Activated T-helper 1 cell treated with anti-CD3 and anti-CD28 coated beads, Interleukin-12 subunit alpha, Interleukin-12 subunit beta, Interleukin-2, Interleukin-4 antibody, amounts not matched to agents 30 ng/mL and 10 ng/mL and 1 ng/mL, durations not matched to agents 14 hours and 24 hours and 36 hours (primary cell): ENCODE measurements at regions not wholly inside any gene's neighbourhood (a gene's known extent, or its start where the extent isn't known, plus 50 kb on each side); places are given as distances from the start of the nearest gene placed in this dataset.
"Not testable (repeated sequence)": the region's sequence is repeated elsewhere in the genome, so short reads cannot be mapped to it uniquely, and the experiment has no call there.

Source experiments
- DNase-seq: peaks from one replicate; pipeline ENCODE4 v3.0.0; 2021; ENCODE audit warnings: low spot score
- H3K27ac Mint-ChIP-seq: one replicate; pipeline ENCODE4 v1.8.0; 2021; ENCODE audit warnings: mild to moderate bottlenecking, mixed read lengths
- H3K27me3 Mint-ChIP-seq: one replicate; pipeline ENCODE4 v1.8.0; 2022; ENCODE audit warnings: mild to moderate bottlenecking, moderate library complexity, mixed read lengths; ENCODE audit not compliant: insufficient read depth
- H3K36me3 Mint-ChIP-seq: one replicate; pipeline ENCODE4 v1.8.0; 2021; ENCODE audit warnings: low read depth, mixed read lengths
- H3K4me1 Mint-ChIP-seq: one replicate; pipeline ENCODE4 v1.8.0; 2021; ENCODE audit warnings: low read depth, mixed read lengths
- H3K4me3 Mint-ChIP-seq: one replicate; pipeline ENCODE4 v1.8.0; 2021; ENCODE audit warnings: mild to moderate bottlenecking, moderate library complexity, mixed read lengths
- H3K9me3 Mint-ChIP-seq: one replicate; pipeline ENCODE4 v1.8.0; 2021; ENCODE audit warnings: mixed read lengths
- intact Hi-C: fragments of 100-400 bp; cut with micrococcal nuclease; formaldehyde crosslinking; loops from one replicate; pipeline ENCODE4 v1.15.1; 2024

DNA sequence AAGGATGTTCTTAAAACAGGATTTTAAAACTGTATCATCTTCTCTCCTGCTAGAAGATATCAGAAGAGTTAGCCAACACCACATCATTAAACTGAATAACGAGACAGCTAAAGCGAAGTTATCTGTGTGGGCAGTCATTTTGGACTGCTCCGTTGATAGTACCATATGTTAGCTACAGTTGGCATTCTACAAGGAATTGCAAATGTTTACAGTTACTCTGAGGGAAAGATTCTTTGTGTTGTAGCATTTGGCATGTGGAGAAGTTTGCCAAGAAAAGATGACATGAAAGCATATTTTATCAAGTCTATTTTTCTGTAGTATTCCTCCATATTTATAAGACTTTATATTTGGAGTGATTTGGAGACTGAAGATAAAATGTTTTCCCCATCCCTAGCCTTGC lies 464.4 kb upstream of the POM121L12 start:
- Mint-ChIP-seq H3K4me1 (no peaks in the 10 kb centered on the region), H3K27ac (no peak overlapping the region), H3K36me3 (no peaks in the 10 kb centered on the region), H3K9me3 (no peaks in the 10 kb centered on the region), H3K4me3 (no peak overlapping the region), H3K27me3 (no peaks in the 10 kb centered on the region)
- DNase-seq, result no peak
- intact Hi-C loops, result no loop called here

- Mint-ChIP-seq H3K4me1 (no peaks in the 10 kb centered on the region), H3K9me3 (no peaks in the 10 kb centered on the region), H3K36me3 (no peaks in the 10 kb centered on the region), H3K27me3 (no peaks in the 10 kb centered on the region), H3K27ac (no peak overlapping the region), H3K4me3 (no peak overlapping the region)
- intact Hi-C loops, result no loop called here
- DNase-seq, result no peak
Observed at GRCh38 chr7:52569151-52569550, 466.3 kb upstream of the POM121L12 start.

GRCh38 chr7:52565974-52566373 lies 469.5 kb upstream of the POM121L12 start:
- H3K27me3 Mint-ChIP-seq, result no peaks in the 10 kb centered on the region
- H3K4me1 Mint-ChIP-seq, result no peaks in the 10 kb centered on the region
- H3K27ac Mint-ChIP-seq, result no peak overlapping the region
- no peak for DNase-seq
- intact Hi-C loops, result no loop called here
- H3K4me3 Mint-ChIP-seq, result no peak overlapping the region
- H3K9me3 Mint-ChIP-seq, result peaks cover 3% of the 10 kb centered on the region
- H3K36me3 Mint-ChIP-seq, result no peaks in the 10 kb centered on the region

DNA sequence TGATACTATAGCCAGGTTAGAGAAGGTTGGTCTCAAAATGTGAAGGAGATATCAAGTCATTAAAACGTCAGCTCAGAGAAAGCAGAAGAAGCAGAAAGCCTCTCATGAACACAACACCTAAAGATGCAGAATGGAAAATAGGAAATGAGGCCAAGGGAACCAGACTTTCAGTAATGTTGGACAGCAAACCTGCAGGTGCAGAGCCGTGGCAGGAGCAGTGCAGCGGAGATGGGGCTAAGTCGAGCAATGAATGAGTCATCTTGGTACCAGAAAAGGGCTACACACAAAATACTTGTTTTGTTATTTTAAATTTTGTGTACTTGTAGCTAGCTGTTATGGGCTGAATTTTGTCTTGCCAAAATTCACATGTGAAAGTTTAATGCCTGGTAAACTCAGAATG lies 479.6 kb upstream of the POM121L12 start:
- Mint-ChIP-seq H3K9me3 (peaks cover 28% of the 10 kb centered on the region), H3K27me3 (no peaks in the 10 kb centered on the region)
- intact Hi-C loops, result no loop called here

DNA sequence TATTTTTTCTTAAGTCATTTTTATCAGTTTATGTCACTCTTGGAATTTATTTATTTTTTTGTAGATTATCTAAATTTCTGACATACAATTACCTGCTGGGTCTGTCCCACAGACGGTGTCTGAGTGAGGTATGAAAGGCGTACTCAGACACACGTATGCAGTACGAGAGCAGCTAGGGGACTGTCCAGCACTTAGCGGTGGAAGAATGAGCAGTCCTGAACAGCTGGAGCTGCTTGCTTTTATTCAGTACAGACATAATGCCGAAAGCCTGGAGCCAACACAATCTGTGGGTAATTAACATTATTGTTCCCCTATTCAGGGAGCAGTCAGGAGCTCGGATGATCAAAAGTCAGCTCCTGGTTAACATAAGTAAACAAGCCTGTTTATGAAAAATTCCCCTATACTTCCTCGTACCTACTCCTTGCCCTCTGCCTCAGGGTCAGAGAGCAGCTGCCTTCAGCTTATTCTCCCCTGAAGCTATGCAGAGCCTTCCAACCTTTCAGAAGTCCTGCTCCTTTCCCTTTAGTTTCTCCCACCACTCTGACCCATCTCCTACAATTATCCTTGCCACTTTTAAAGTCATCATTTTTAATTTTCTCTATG lies 488.0 kb upstream of the POM121L12 start:
- intact Hi-C loops, result no loop called here
- Mint-ChIP-seq H3K36me3 (no peaks in the 10 kb centered on the region), H3K4me3 (no peak overlapping the region), H3K9me3 (peaks cover 18% of the 10 kb centered on the region), H3K27ac (no peak overlapping the region), H3K4me1 (no peaks in the 10 kb centered on the region), H3K27me3 (no peaks in the 10 kb centered on the region)
- no peak for DNase-seq

More for the DNA sequence above, 479.6 kb upstream of the POM121L12 start:
- Mint-ChIP-seq H3K36me3 (no peaks in the 10 kb centered on the region), H3K27ac (no peak overlapping the region), H3K4me1 (no peaks in the 10 kb centered on the region), H3K4me3 (no peak overlapping the region)
- no peak for DNase-seq

- H3K27me3 Mint-ChIP-seq, H3K4me1 Mint-ChIP-seq, DNase-seq, H3K27ac Mint-ChIP-seq, intact Hi-C loops, H3K4me3 Mint-ChIP-seq, H3K36me3 Mint-ChIP-seq: not testable (repeated sequence)
- H3K9me3 Mint-ChIP-seq, result peaks cover 21% of the 10 kb centered on the region
Observed at GRCh38 chr7:52541198-52541765, 494.2 kb upstream of the POM121L12 start.

DNA sequence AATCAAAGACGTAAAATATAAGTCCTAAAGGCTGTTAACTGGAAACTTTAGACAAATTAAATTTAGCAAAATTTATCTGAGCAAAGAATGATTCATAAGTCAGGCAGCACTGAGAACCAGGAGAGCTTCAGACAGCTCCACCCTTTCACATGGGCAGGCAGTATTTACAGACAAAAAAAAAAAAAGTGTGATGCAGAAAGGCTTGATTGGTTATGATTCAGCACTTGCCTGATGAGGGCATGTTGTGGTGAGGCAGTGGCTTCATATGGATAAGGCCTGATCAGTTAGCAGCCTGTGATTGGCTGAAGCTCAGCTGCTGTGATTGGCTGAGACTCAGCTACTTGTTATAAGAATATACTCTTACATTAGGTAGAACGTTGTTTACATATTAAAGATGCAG lies 495.4 kb upstream of the POM121L12 start:
- H3K9me3 Mint-ChIP-seq, result peaks cover 21% of the 10 kb centered on the region
- no peaks in the 10 kb centered on the region for H3K27me3 Mint-ChIP-seq
- H3K27ac Mint-ChIP-seq, result no peak overlapping the region
- no peak for DNase-seq
- H3K36me3 Mint-ChIP-seq, result no peaks in the 10 kb centered on the region
- H3K4me3 Mint-ChIP-seq, result no peak overlapping the region
- H3K4me1 Mint-ChIP-seq, result no peaks in the 10 kb centered on the region
- intact Hi-C loops, result no loop called here

- no peak for DNase-seq
- Mint-ChIP-seq H3K4me3 (no peak overlapping the region), H3K27ac (no peak overlapping the region), H3K36me3 (no peaks in the 10 kb centered on the region), H3K9me3 (peaks cover 21% of the 10 kb centered on the region), H3K4me1 (no peaks in the 10 kb centered on the region), H3K27me3 (no peaks in the 10 kb centered on the region)
- intact Hi-C loops, result no loop called here
Observed at GRCh38 chr7:52539414-52539813, 496.0 kb upstream of the POM121L12 start.

GRCh38 chr7:52537051-52537450 lies 498.4 kb upstream of the POM121L12 start:
- H3K4me1 Mint-ChIP-seq, result no peaks in the 10 kb centered on the region
- intact Hi-C loops, result no loop called here
- H3K27ac Mint-ChIP-seq, result no peak overlapping the region

GRCh38 chr7:52525772-52526341 lies 509.6 kb upstream of the POM121L12 start:
- DNase-seq, result no peak
- no peaks in the 10 kb centered on the region for H3K27me3 Mint-ChIP-seq
- peaks cover 3% of the 10 kb centered on the region for H3K9me3 Mint-ChIP-seq
- H3K27ac Mint-ChIP-seq, result no peak overlapping the region
- no peak overlapping the region for H3K4me3 Mint-ChIP-seq
- no peaks in the 10 kb centered on the region for H3K4me1 Mint-ChIP-seq
- intact Hi-C loops, result no loop called here
- H3K36me3 Mint-ChIP-seq, result no peaks in the 10 kb centered on the region

More at GRCh38 chr7:52537051-52537450, 498.4 kb upstream of the POM121L12 start:
- Mint-ChIP-seq H3K4me3 (no peak overlapping the region), H3K27me3 (no peaks in the 10 kb centered on the region), H3K9me3 (peaks cover 18% of the 10 kb centered on the region), H3K36me3 (no peaks in the 10 kb centered on the region)
- no peak for DNase-seq

- no peak overlapping the region for H3K4me3 Mint-ChIP-seq
- H3K9me3 Mint-ChIP-seq, result peaks cover 16% of the 10 kb centered on the region
- DNase-seq, result no peak
- no peaks in the 10 kb centered on the region for H3K27me3 Mint-ChIP-seq
- intact Hi-C loops, result no loop called here
- H3K27ac Mint-ChIP-seq, result no peak overlapping the region
- H3K36me3 Mint-ChIP-seq, result no peaks in the 10 kb centered on the region
- no peaks in the 10 kb centered on the region for H3K4me1 Mint-ChIP-seq
Observed at GRCh38 chr7:52518869-52519268, 516.6 kb upstream of the POM121L12 start.

DNA sequence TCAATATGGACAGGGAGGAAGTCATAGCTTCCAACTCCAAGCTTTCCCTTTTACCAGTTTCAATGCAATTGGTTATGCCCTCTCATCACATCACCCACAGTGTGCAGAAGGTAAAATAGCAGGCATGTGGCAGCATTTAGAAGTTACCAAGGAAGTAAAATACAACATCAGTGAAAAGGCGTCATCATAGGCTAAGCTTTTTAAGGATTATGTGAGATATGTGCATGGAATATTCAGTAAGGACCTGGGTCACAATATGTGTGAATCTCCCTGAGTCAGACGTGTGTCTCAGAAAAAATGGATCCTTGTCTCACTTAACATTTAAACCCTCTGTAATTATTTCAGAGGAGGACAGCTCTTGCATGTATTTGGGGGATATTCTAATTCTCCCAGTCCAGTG lies 522.8 kb upstream of the POM121L12 start:
- intact Hi-C loops, result no loop called here
- Mint-ChIP-seq H3K27me3 (no peaks in the 10 kb centered on the region), H3K36me3 (no peaks in the 10 kb centered on the region), H3K4me1 (no peaks in the 10 kb centered on the region), H3K9me3 (peaks cover 19% of the 10 kb centered on the region), H3K27ac (no peak overlapping the region), H3K4me3 (no peak overlapping the region)
- DNase-seq, result no peak

DNA sequence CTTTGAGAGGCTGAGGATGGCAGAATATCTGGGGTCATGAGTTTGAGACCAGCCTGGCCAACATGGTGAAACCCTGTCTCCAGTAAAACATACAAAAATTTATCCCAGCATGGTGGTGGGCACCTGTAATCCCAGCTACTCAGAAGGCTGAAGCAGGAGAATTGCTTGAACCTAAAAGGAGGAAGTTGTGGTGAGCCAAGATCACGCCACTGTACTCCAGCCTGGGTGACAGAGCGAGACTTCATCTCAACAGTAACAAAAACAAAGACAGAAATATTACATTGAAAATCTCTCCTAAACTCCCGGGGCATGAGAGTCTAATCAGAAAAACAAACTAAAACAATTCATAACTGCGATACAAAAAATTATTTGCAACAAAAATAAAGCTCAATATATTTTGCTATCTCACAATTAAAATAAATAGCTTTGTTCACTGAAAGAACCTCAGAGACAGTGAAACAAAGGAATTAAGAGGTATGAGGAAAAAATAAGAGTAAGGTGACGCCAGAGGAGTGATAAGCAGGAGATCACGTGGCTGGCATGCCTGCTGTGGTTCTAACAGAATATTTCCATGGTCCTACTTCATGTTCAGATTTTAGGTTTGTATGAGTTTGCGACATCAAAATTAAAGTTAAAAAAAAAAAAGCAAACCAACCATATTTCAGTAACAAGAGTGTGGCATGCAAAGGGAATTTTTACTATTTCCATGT lies 527.7 kb upstream of the POM121L12 start:
- Mint-ChIP-seq H3K4me3 (no peak overlapping the region), H3K27ac (no peak overlapping the region), H3K9me3 (peaks cover 6% of the 10 kb centered on the region), H3K4me1 (no peaks in the 10 kb centered on the region), H3K36me3 (no peaks in the 10 kb centered on the region), H3K27me3 (no peaks in the 10 kb centered on the region)
- intact Hi-C loops, result no loop called here
- DNase-seq, result no peak
